ENCODE measurements at regions not wholly inside any gene's neighbourhood (a gene's known extent, or its start where the extent isn't known, plus 50 kb on each side); places are given as distances from the start of the nearest gene placed in this dataset.
"Not testable (repeated sequence)": the region's sequence is repeated elsewhere in the genome, so short reads cannot be mapped to it uniquely, and the experiment has no call there.

DNA sequence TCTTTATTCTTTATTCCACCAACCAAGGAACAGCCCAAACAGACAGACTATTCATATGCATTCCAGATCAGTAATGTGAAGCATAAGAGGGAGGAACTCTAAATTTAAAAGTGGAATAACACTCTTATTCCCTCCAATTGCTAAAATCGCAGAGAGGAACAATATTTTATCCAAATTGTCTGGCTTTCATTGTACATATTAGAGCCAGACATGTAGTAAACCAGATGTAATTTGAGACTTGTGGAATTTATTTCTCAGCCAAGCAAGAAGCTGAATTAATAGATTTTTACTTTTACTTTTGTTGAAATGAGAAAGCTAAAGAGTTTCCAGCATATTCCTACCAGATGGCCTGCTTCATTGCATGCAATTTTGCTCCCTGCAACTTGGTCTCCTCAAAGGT, 674.6 kb upstream of the SLIT2 start:
- DNase-seq = no peak

DNA sequence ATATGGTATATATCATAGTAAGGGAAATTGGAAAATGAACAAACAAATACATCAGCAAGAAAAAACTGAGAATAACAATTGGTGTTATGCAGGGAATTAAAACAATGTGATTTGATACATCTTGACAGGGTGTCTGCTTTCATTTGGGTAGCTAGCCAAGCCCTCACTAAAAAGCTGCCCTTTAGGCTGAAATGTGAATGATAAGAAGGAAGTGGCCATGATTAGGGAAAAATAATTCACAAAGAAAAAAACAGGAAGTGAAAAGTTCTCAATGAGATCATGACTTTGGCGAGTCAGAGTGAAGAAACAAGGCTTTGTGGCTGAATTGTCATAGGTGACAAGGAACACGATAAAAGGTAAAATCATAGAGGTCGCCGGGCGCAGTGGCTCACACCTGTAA, 675.8 kb upstream of the SLIT2 start:
- DNase-seq = peak; percentile 23

DNA sequence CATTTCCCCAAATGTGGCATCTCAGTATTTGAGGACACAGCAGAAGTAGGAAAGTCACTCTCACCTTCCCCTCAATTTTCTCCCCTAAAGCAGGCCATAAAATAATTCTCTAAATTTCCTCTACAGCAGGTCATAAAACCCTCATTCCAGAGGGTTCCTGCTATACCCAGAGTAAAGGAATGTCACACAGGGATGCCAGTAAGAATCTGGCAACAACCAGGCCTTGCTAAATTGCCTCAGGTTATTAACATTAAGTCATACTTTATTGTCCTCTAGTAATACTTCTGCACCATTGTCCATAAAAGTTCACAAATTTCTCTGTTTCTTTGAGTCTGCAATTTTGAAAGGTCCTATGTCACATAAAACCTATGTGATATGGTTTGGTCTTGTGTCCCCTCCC, 685.7 kb upstream of the SLIT2 start:
- DNase-seq = no peak

DNA sequence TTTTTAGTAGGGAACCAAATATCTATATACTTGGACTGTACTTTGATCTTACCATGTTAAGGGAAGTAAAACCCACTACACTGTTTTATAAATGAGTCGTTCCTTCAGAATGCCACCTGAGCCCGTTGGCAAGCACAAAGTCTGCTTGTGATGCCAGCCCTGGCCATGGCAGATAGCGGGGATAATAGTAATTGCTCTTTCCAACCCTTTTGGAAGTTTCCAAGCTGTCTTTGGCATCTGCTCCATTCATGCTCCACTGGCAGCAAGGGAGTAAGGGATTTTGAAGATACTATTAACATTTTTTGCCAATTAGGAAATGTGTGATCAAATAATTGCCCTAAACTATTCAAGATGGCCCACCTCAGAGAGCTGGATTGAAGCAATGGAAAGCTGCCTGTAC, 689.2 kb upstream of the SLIT2 start:
- DNase-seq = no peak

DNA sequence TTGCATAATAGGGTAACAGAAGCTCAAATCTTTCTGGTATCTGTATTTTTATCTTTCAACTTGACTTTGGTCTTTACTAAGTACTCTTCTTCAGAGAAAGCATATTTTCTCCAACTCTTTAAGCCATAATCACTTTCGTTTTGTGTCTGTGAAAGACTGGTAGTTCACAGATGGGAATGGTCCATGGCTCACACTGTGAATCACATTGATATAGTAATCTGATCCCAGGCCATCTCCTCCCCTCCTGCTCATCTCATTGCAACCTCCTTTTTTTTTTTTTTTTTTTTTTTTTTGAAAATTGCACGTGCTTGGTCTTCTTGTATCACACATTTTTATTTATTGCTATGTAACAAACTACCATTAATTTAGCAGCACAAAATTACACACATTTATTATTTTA, 694.5 kb upstream of the SLIT2 start:
- no peak for DNase-seq

DNA sequence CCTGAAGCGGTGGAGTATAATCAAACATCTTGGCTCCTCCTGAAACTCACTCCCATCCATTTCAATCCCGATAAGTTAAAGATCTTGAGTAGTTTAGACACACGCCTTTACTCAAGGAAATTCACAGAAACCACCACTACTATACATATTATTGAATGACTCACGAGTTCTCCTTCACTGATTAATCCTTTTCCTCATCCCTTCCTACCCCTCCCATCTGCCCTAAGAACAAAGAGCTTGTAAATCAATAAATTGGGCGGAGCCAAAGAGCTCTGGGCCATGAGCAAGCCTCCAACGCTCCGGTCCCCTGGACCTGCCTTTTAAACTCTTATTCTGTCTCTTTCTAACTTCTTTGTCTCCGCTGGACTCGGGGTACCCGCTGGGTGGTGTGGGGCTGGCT, 695.4 kb upstream of the SLIT2 start:
- DNase-seq = not testable (repeated sequence)

DNA sequence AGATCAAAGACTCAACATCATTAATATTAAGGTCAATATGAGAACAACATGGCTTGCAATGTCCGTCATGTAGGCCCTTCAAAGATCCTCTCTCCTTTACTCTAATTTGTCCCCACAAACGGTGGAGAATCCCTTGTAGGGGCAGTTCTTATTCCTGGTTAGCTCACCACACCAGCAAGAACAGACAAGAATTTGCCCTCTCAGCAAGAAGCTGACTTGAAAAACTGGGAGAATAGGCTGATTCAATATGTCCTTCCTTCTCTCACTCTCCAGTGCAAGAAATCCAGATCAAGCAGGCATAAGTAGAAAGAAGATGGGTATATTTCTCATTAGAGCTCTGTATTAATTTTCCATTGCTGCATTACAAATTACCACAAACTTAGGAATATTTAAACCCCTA, 704.2 kb upstream of the SLIT2 start:
- no peak for DNase-seq

DNA sequence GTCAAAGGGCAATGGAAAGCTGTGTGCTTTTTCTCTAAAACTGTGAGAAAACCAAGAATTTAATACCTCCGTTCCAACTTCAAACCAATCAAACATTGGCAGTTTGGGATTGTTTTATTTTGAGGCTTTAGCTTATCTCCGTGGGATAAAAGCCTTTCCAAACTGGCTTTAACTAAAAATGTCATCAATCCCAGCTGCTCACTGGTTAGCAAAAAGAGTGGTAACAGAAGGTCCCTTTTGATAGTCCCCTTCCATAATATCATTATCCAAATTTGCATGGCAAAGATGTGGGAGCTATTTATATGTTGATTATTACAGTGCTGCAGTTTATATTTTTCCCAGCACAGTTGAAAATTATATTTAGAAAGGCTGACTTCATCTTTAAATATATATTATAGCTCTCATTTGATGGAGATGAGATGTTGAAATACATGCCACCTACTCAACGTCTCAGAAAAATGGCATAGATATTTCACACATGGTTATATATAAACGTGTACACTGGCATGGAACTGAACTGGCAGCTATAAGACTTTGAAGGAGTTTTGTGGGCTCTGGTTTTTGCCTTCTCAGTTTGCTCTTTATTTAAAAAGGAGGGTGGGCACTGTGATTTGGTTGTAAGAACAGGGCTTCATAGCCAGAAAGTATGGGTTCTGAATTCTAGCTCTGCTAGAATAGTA, 707.1 kb upstream of the SLIT2 start:
- no peak for DNase-seq

DNA sequence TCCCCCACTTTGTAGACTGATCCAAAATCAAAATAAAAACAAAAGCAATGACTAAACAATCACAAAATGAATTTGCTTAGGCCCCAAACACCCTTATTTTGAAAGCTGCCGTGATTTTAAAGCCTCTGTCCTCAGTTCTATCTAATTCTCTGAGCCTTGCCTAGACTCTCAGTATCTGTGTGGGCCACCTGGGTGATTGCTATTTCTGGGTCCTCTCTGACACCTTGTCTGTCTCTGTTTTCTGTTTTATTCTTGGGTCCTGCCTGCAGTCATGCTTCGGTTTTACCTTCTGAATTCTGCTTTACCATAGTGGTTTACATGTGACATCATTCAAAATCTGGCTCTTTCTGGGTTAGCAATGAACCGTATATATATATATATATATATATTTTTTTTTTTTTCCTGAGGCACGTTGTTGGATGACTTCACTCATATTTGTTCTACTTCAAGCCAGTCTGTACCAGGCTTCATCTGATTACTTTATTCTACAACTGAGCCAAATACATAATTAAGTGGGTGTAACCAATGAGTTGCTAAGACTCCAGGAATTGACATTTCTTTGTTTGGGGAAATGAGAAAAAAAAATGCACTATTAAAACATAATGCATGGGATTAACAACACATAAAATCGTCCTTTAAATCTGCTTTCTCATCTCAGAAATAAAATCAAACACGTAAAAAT, 710.7 kb upstream of the SLIT2 start:
- DNase-seq = no peak

DNA sequence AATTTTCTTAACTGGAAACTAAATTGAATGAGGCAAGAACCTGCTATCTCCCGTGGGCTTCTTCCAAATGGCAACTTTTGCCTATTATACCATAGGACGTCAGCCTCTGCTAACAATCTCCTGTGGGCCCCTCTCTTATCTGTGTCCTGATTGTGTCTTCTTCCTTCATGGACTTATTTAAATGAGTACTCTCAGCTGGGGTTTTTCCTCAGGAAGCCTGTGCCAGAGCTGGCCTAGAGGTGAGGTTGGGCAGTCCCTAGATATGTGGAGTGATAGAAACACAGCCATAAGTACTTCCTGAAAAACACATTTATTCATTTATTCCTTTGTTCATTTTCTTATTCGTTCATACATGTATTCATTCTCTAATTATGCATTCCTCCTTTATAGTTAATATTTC, 712.5 kb upstream of the SLIT2 start:
- no peak for DNase-seq

DNA sequence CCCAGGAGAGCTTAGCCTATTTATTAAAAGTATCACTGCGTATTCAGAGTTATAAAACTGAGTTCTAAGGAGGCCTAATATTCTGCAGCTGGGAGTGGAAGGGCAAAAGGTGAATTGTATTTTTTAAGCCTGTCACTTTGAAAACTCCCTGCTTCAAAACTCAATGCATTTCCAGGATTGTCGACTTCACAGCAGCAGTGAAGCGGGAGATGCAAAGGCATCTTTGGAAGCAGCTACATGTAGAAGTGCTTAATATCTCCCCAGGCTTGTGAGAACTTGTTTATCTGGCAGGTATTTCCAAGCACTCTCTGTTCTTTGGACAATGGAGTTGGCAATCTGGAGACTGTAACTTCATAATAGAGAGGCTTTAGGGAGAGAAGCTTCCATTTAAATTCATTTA, 717.5 kb upstream of the SLIT2 start:
- no peak for DNase-seq

DNA sequence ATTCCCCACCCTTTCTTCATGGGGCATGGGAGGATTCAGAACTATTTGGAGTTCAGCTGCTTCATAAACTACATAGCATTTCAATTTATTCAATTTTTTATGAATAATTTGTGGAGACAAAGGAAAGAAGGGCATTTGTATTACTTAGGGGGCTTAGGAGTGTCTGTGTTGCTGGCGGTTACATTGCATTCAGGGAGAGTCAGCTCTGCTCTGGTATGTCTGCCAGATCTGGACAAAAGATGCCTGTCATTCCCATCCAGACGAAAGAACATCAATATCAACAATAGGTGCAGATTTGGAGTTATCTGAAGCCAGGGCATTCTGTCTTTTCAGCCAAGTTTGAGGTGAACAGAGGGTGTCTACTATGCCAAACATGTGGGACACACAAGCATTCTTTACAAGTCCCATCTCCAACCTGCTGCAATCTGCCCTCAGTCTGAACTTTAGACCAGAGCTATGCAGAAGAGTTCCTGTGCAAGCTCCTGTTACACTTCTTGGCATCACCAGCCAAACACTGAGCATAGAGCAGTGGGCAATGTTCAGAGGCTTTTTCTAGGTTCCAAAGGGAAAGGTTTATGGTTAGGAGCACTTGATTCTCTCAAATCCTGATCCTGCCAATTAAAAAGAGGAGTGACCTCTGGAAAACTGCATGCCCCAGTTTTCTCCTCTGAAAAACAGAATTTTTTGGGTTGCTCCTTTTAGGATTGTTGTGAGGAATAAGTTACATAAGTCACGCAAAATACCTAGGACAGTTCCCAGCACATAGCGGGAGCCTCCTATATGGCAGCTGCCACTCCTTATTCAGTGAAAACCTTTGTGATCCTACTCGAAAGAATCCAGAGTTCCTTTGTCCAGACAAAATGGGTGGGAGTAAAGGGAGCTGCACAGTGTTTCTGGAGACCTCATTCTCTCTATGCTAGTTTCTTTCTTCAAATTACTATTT, 719.5 kb upstream of the SLIT2 start:
- DNase-seq = no peak

DNA sequence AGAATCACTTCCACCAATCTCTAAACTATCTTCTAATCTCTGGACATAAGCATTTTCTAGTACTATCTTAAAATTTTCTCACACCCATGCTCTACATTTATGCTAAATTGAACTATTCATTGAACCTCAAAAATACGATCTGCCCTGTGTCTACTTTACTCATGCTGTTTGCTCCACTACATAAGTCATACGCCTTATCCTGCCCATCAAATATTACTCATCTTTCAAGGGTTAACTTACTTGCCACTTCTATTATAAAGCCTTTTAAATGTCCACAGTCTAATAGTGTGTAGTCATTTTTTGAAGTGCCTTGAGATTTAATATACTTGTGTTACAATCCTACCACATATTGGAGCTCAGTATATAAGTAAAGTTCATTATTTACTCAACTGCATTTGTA, 727.7 kb upstream of the SLIT2 start:
- DNase-seq = no peak

DNA sequence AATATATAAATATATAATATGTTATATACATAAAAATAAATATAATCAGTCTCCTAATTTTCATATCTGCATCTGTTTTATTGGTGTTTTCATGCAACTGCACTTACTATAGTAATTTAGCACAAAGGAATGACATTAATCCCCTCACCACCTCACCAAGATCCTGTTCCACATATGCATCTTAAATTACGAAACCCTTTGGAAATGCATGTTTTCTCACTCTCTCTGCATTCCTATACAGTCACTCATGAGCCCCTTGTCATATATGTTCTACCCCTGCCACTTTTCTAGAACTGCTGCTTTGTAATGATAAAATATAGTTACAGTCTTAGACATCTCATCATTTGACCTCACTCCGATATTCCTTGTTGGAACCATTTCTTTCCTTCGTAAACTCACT, 728.7 kb upstream of the SLIT2 start:
- no peak for DNase-seq

DNA sequence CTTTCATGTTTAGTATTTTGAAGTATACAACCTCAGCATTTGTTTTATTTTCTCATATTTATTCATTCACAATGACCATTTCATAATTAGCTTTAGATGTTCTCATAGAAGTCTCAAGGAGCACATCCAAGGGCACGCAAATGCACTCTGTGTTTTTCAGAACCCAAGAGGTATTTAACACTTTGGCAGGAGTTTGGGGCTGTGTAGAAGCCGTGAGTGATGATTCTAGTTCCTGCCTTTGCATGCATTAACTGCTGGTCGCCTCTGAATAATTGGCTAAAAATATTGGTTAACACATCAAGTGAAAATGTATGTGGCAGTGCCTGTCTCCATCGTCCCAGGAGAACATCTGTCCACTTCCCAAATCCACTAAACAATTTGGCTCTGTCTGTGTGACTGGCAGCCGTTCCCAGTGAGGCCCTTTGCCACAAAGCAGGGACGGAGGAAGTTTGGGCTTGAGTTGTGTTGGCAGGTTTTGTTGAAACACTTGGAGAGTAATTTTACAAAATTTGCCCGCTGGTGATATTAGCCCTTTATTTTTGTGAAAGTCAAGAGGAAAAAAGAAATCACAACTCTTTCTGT, 730.7 kb upstream of the SLIT2 start:
- no peak for DNase-seq

DNA sequence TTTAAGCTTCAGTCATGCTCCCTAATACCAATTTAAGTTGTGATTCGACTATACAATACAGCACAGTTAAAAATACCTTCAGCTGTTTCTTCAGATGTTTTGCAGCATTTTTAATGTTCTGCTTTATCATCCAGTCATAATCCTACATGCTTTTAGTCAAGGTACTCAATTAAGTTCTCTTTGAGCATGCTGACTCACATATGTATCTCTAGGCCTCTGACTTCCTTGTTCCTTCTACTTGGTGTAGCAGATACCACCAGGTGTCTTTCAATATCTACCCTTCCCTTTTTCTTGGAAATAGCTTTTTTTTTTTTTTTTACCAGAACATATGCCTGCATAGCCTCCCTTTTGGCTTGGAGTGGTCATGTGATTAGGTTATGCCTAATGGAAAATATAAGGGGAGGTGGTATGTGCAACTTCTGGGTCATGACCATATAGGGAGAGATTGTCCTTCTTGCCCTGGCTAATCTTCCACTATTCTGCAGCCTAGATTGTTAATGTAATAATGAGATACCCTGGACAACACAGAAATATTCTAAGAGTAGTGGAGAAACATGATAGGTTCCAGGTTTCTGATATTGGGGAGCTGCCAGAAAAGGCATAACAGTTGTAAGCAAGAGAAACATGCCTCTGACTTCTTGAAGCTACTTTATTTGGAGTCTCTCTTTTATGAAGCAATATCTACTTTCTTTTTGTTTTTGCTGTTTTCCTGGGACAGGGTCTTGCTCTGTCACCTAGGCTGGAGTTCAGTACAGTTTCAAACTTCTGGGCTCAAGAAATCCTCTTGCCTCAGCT, 737.2 kb upstream of the SLIT2 start:
- DNase-seq = no peak

DNA sequence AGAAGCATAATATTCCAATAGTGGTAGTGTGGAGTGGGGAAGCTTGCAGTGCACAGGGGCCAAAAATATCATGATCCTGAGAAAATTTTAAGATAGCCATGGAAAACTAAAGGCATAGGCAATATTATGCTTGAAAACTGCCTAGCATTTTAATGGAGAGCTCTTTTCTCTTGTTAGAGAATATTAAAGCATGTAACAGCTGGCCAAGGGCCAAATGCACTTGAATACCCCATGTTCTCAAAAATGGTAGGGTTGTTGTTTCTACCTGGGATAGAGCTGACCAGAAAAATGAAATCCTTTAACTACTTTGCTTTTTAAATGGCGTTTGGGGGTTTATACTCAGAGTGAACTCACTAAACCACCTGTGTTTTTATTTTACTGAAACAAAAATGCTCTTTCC, 739.6 kb upstream of the SLIT2 start:
- no peak for DNase-seq

DNA sequence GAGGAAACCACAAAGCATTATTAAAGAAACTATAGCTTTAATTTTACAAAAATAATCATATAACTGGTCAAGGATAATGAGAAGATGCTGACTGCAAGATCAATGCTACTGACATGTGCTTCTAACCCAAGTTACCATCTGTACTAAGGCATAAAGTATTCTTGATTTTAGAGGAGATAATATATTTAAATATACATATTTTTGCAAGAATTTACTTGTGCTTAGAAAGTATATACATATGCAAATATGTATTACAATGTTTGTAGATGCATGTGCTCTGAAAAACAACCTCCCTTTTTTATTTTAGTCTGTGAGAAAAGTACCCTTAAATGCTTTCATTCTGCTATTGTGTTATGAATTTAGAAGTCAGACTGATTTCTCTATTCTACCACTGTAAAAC, 740.7 kb upstream of the SLIT2 start:
- no peak for DNase-seq

DNA sequence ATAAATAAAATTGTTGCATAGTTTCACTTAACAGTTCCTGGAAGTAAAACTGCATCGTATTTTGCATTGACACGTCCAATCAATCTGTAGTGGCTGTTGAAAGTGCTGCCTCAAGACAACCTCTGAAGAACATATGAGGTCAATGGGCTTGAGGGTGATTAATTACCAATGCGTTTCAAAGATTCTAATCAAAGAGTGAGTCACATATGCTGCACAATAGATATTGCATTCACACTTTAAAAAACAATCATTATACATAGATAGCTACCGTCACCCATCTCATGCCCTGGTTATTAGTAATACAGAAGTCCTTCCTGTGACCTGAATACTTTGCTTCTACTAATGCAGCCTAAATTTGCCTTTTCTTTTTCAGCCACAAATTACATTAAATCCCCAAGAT, 743.3 kb upstream of the SLIT2 start:
- no peak for DNase-seq

DNA sequence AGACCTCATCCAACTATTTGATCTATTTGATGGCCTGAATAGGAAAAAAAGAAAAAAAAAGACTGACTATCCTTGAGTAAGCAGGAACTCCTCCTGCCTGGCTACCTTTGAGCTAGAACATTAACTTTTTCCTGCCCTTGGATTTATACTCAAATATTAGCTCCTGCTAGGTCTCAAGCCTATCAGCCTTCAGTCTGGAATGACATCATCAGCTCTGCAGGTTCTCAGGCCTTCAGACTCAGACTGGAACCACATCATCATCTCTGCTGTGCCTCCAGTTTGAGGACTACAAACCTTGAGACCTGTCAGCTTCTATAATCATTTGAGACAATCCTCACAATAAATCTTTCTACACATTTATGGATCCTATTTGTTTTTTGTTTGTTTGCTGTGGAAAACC, 754.0 kb upstream of the SLIT2 start:
- DNase-seq = no peak

DNA sequence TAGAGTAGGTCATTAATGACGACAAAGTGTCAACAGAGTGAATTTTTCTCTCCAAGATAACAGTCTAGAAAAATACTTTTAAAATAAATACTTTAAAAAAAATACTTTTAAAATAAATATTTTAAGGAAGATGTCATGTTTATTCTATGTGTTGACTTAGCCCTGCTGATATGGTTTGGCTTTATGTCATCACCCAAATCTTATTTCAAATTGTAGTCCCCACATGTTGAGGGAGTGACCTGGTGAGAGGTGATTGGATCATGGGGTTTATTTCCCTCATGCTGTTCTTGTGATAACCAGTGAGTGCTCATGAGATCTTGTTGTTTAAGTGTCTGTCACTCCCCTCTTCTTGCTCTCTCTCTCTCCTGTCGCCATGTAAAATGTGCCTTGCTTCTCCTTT, 754.9 kb upstream of the SLIT2 start:
- no peak for DNase-seq

DNA sequence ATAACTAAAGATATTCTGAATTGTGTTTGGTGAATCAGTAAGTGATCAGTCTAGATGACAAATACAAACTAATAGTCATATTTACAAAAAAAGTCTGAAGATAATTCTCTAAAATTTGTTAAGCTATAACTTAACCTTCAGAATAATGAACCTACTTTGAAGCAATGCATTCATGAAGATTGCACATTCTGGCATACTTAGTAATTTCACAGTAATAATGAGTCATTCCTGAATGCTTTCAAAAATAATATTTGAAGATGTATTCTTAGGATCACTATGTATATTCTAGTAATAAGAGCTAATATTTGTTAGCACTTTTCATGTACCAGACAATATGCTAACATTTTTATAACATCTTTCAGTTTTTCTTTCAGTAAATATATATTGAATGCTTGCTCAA, 756.7 kb upstream of the SLIT2 start:
- DNase-seq = no peak

DNA sequence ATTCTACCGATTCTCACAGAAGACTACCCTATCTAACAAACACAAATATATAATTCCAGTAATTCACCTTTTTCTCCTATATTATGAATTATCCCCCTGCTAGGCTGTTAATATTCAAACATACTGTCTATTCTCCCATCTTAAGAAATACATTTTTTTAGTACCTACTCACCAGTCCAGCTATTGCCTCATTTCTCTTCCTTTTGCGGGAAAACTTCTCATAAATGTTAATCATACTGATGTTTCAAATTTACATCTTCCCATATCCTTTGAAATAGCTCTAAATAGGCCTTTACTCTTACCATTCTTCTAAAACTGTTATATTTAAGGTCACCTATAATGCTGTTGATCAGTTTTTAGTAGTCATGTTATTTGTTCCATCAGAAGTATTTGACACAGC, 759.1 kb upstream of the SLIT2 start:
- DNase-seq = no peak

All from OCI-M1 (cell line).